Vagina (tissue), 2 donors: ENCODE measurements at regions not wholly inside any gene's neighbourhood (a gene's known extent, or its start where the extent isn't known, plus 50 kb on each side); places are given as distances from the start of the nearest gene placed in this dataset.

Experiments
- DNase-seq, 2 donors: peaks; one replicate each; pipeline ENCODE4 v3.0.0-alpha.2; 2017; ENCODE audit errors: extremely low spot score in 2 of 2
- H3K27ac ChIP-seq: fragments of 200-600 bp; sonication (generic); one replicate; pipeline ENCODE4 v1.5.1; 2019
- H3K27me3 ChIP-seq: fragments of 200-600 bp; sonication (generic); one replicate; pipeline ENCODE4 v1.5.1; 2019
- H3K36me3 ChIP-seq, 2 donors: fragments of 200-600 bp; sonication (generic); one replicate each; pipeline ENCODE4 v1.5.1; 2017 to 2019
- H3K4me1 ChIP-seq: fragments of 200-600 bp; sonication (generic); one replicate; pipeline ENCODE4 v1.5.1; 2019
- H3K4me3 ChIP-seq, 2 donors: fragments of 200-600 bp; sonication (generic); 1 replicate in 1 of 2; 2 replicates in 1 of 2; pipeline ENCODE4 v1.5.1; 2016 to 2019
- H3K9me3 ChIP-seq: fragments of 200-600 bp; sonication (generic); one replicate; pipeline ENCODE4 v1.5.1; 2019
- CTCF ChIP-seq, 3 experiments: fragments of 450-650 bp in 2 of 3; fragments of 200-600 bp in 1 of 3; sonication (generic) in 1 of 3; IDR thresholded peaks; one replicate each; pipeline ENCODE4 v1.5.1; 2017 to 2019; ENCODE audit warnings: antibody characterized with exemption in 3 of 3, mild to moderate bottlenecking in 2 of 3, moderate library complexity in 2 of 3
- POLR2A ChIP-seq, 2 donors: fragments of 450-650 bp; IDR thresholded peaks; one replicate each; pipeline ENCODE4 v1.6.1; 2017; ENCODE audit warnings: antibody characterized with exemption in 2 of 2, mild to moderate bottlenecking in 2 of 2, moderate library complexity in 2 of 2
- POLR2AphosphoS5 ChIP-seq, 2 donors: sonication (generic); formaldehyde crosslinking; IDR thresholded peaks; one replicate each; pipeline ENCODE4 v1.9.0; 2017; ENCODE audit warnings: antibody characterized with exemption in 2 of 2, mild to moderate bottlenecking in 2 of 2, low read depth in 1 of 2; ENCODE audit not compliant: insufficient read depth in 1 of 2
- intact Hi-C: fragments of 100-400 bp; cut with DNase I; formaldehyde crosslinking; loops from one replicate; pipeline ENCODE4 v1.15.1; 2023

DNA sequence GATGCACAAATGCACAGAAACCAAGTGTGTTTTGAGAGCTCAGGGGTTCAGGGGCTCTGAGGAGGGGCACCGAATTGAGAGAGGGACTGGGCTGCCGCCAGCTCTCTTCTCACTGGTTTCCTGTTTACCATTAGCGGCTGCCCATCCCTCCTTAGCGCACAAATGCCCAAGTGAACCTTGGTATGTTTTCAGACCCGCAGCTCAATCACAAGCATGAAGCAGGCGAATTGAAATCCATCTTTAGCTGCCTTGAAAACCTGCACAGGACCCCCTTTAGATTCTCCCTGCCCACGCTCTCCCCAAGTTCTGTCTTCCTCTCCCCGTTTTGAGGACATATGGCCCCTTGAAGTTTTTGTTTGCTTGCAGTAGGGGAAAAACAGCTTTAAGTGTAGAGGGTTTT is 61.1 kb upstream of the ACOT11 start:
- H3K4me1 ChIP-seq: peaks cover 41% of the 10 kb centered on the region
- TF ChIP-seq CTCF (IDR thresholded peaks at IDR 0.05): no peak
- TF ChIP-seq POLR2A (IDR thresholded peaks at IDR 0.05): no peak
- no peak for TF ChIP-seq POLR2AphosphoS5 (IDR thresholded peaks at IDR 0.05; ENCODE audit: insufficient read depth in 1 of 2, low read depth in 1 of 2)

DNA sequence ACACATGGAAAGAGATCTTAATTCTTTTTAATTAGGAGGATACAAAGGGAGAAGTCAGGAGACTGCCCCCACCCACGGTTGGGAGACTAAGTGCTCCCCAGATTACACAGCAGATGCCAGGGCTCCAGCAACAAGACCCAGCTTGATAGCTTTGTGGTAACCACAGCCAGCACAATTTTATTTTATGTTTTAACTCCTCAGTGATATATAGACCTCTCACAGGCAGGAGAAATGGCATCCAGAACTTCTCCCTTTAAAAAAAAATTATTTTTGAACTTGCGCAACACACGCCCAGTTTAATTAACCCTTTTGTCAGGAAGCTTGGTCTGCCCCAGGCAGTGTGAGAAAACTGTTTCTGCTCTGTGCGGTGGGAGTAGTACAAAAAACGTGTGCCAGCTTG is 62.6 kb upstream of the ACOT11 start:
- DNase-seq: no peak
- no peaks in the 10 kb centered on the region for H3K27me3 ChIP-seq
- intact Hi-C loops: loop anchor here (10.0 kb wide), 1 partner anchor 271 kb away; no protein-coding TSS in a partner anchor
- H3K36me3 ChIP-seq: no peaks in the 10 kb centered on the region
- H3K9me3 ChIP-seq: no peaks in the 10 kb centered on the region
- peak overlapping the region; percentile 30 for H3K27ac ChIP-seq
- H3K4me3 ChIP-seq: no peak overlapping the region
- peaks cover 49% of the 10 kb centered on the region for H3K4me1 ChIP-seq
- TF ChIP-seq POLR2A (IDR thresholded peaks at IDR 0.05) (no peak), POLR2AphosphoS5 (IDR thresholded peaks at IDR 0.05; ENCODE audit: insufficient read depth in 1 of 2, low read depth in 1 of 2) (no peak), CTCF (IDR thresholded peaks at IDR 0.05) (no peak)

More for the DNA sequence above, 61.1 kb upstream of the ACOT11 start:
- Histone ChIP-seq H3K36me3 (no peaks in the 10 kb centered on the region), H3K4me3 (peak overlapping the region in 1 of 2 donors; percentile 67), H3K9me3 (no peaks in the 10 kb centered on the region), H3K27me3 (no peaks in the 10 kb centered on the region), H3K27ac (peak overlapping the region; percentile 90)
- intact Hi-C loops: loop anchor here (10.0 kb wide), 1 partner anchor 272 kb away; no protein-coding TSS in a partner anchor
- DNase-seq: no peak

GRCh38 chr1:54483875-54484437 is 64.1 kb upstream of the ACOT11 start:
- Histone ChIP-seq H3K27me3 (no peaks in the 10 kb centered on the region), H3K4me1 (peaks cover 51% of the 10 kb centered on the region), H3K36me3 (no peaks in the 10 kb centered on the region), H3K4me3 (no peak overlapping the region), H3K27ac (no peak overlapping the region), H3K9me3 (no peaks in the 10 kb centered on the region)
- no peak for TF ChIP-seq POLR2AphosphoS5 (IDR thresholded peaks at IDR 0.05; ENCODE audit: insufficient read depth in 1 of 2, low read depth in 1 of 2)
- no peak for TF ChIP-seq CTCF (IDR thresholded peaks at IDR 0.05)
- DNase-seq: no peak
- intact Hi-C loops: loop anchor here (10.0 kb wide), 1 partner anchor 269 kb away; no protein-coding TSS in a partner anchor

GRCh38 chr1:54481201-54481884 is 66.7 kb upstream of the ACOT11 start:
- H3K36me3 ChIP-seq: no peaks in the 10 kb centered on the region
- intact Hi-C loops: loop anchor here (10.0 kb wide), 1 partner anchor 267 kb away; no protein-coding TSS in a partner anchor
- no peak overlapping the region for H3K4me3 ChIP-seq
- peak overlapping the region; percentile 1 for H3K27ac ChIP-seq
- no peaks in the 10 kb centered on the region for H3K27me3 ChIP-seq
- peaks cover 39% of the 10 kb centered on the region for H3K4me1 ChIP-seq
- DNase-seq: no peak
- no peaks in the 10 kb centered on the region for H3K9me3 ChIP-seq
- TF ChIP-seq POLR2A (IDR thresholded peaks at IDR 0.05) (no peak), POLR2AphosphoS5 (IDR thresholded peaks at IDR 0.05; ENCODE audit: insufficient read depth in 1 of 2, low read depth in 1 of 2) (no peak), CTCF (IDR thresholded peaks at IDR 0.05) (no peak)

- H3K27ac ChIP-seq: peak overlapping the region; percentile 41
- DNase-seq: no peak
- no peaks in the 10 kb centered on the region for H3K9me3 ChIP-seq
- H3K27me3 ChIP-seq: no peaks in the 10 kb centered on the region
- peaks cover 36% of the 10 kb centered on the region for H3K4me1 ChIP-seq
- TF ChIP-seq POLR2A (IDR thresholded peaks at IDR 0.05): no peak
- TF ChIP-seq CTCF (IDR thresholded peaks at IDR 0.05): no peak
- TF ChIP-seq POLR2AphosphoS5 (IDR thresholded peaks at IDR 0.05; ENCODE audit: insufficient read depth in 1 of 2, low read depth in 1 of 2): no peak
- H3K36me3 ChIP-seq: no peaks in the 10 kb centered on the region
- H3K4me3 ChIP-seq: no peak overlapping the region
- intact Hi-C loops: loop anchor here (10.0 kb wide), 1 partner anchor 266 kb away; no protein-coding TSS in a partner anchor
Measured at GRCh38 chr1:54480525-54480848, 67.5 kb upstream of the ACOT11 start.
